SK-N-SH treated with all-trans-retinoic acid at 6 μM for 48 hours (cell line): ENCODE measurements at regions not wholly inside any gene's neighbourhood (a gene's known extent, or its start where the extent isn't known, plus 50 kb on each side); places are given as distances from the start of the nearest gene placed in this dataset.

Experiments
- BACH2 ChIP-seq: fragments of 250-450 bp; sonication (Bioruptor Pico); IDR thresholded peaks from 2 replicates; pipeline ENCODE4 v1.9.0; 2021; ENCODE audit warnings: mild to moderate bottlenecking, borderline replicate concordance
- PPARA ChIP-seq: fragments of 250-450 bp; sonication (Bioruptor Pico); IDR thresholded peaks from 2 replicates; pipeline ENCODE4 v1.5.0; 2020; ENCODE audit warnings: mild to moderate bottlenecking, borderline replicate concordance
- ZFP30 ChIP-seq: fragments of 450-650 bp; formaldehyde crosslinking; IDR thresholded peaks from 2 replicates; pipeline ENCODE4 v1.5.0; 2022; ENCODE audit warnings: mild to moderate bottlenecking, moderate library complexity
- TF ChIP-seq, protein P1 (sequence below): fragments of 250-450 bp; sonication (Bioruptor Pico); IDR thresholded peaks from 2 replicates; pipeline ENCODE4 v1.5.1; 2021; ENCODE audit warnings: mild to moderate bottlenecking, moderate library complexity
- TF ChIP-seq, protein P2 (sequence below): fragments of 250-450 bp; sonication (Bioruptor Pico); IDR thresholded peaks from 2 replicates; pipeline ENCODE4 v1.5.0; 2020; ENCODE audit warnings: mild to moderate bottlenecking, moderate library complexity

GRCh38 chr5:109619606-109620005 lies 70.1 kb upstream of the MAN2A1 start:
- no peak for TF ChIP-seq BACH2 (CRISPR knock-in tag)
- TF ChIP-seq, protein P1, sequence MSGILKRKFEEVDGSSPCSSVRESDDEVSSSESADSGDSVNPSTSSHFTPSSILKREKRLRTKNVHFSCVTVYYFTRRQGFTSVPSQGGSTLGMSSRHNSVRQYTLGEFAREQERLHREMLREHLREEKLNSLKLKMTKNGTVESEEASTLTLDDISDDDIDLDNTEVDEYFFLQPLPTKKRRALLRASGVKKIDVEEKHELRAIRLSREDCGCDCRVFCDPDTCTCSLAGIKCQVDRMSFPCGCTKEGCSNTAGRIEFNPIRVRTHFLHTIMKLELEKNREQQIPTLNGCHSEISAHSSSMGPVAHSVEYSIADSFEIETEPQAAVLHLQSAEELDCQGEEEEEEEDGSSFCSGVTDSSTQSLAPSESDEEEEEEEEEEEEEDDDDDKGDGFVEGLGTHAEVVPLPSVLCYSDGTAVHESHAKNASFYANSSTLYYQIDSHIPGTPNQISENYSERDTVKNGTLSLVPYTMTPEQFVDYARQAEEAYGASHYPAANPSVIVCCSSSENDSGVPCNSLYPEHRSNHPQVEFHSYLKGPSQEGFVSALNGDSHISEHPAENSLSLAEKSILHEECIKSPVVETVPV: no peak
- TF ChIP-seq PPARA (CRISPR knock-in tag): no peak
- TF ChIP-seq, protein P2, sequence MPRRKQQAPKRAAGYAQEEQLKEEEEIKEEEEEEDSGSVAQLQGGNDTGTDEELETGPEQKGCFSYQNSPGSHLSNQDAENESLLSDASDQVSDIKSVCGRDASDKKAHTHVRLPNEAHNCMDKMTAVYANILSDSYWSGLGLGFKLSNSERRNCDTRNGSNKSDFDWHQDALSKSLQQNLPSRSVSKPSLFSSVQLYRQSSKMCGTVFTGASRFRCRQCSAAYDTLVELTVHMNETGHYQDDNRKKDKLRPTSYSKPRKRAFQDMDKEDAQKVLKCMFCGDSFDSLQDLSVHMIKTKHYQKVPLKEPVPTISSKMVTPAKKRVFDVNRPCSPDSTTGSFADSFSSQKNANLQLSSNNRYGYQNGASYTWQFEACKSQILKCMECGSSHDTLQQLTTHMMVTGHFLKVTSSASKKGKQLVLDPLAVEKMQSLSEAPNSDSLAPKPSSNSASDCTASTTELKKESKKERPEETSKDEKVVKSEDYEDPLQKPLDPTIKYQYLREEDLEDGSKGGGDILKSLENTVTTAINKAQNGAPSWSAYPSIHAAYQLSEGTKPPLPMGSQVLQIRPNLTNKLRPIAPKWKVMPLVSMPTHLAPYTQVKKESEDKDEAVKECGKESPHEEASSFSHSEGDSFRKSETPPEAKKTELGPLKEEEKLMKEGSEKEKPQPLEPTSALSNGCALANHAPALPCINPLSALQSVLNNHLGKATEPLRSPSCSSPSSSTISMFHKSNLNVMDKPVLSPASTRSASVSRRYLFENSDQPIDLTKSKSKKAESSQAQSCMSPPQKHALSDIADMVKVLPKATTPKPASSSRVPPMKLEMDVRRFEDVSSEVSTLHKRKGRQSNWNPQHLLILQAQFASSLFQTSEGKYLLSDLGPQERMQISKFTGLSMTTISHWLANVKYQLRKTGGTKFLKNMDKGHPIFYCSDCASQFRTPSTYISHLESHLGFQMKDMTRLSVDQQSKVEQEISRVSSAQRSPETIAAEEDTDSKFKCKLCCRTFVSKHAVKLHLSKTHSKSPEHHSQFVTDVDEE (CRISPR knock-in tag): no peak
- TF ChIP-seq ZFP30 (CRISPR knock-in tag): no peak
